Fibroblast of pulmonary artery (primary cell): ENCODE measurements at regions not wholly inside any gene's neighbourhood (a gene's known extent, or its start where the extent isn't known, plus 50 kb on each side); places are given as distances from the start of the nearest gene placed in this dataset.
"Not testable (repeated sequence)": the region's sequence is repeated elsewhere in the genome, so short reads cannot be mapped to it uniquely, and the experiment has no call there.

Experiments
- DNase-seq: peaks from one replicate; pipeline ENCODE4 v3.0.0-alpha.2; 2010; ENCODE audit warnings: low read depth
- H3K4me3 ChIP-seq: replicated peaks from 2 replicates; pipeline ENCODE4 v1.5.1; 2011; ENCODE audit warnings: low read depth, mild to moderate bottlenecking, control low read depth, low read length, moderate library complexity
- CTCF ChIP-seq: IDR thresholded peaks from 2 replicates; pipeline ENCODE4 v1.5.1; 2011; ENCODE audit warnings: mild to moderate bottlenecking, control low read depth, low read length, inconsistent platforms; ENCODE audit errors: missing control alignments

- DNase-seq: no peak
- H3K4me3 ChIP-seq: no peak overlapping the region
- no peak for TF ChIP-seq CTCF
Measured at GRCh38 chr5:114903767-114904166, 265.9 kb downstream of the TRIM36 start.

- TF ChIP-seq CTCF: no peak
- DNase-seq: no peak
- no peak overlapping the region for H3K4me3 ChIP-seq
Measured at GRCh38 chr5:114898602-114899001, 271.1 kb downstream of the TRIM36 start.

- no peak for DNase-seq
- H3K4me3 ChIP-seq: no peak overlapping the region
- TF ChIP-seq CTCF: no peak
Measured at GRCh38 chr5:114883675-114884074, 286.0 kb downstream of the TRIM36 start.

GRCh38 chr5:114859438-114859735 is 310.3 kb downstream of the TRIM36 start:
- H3K4me3 ChIP-seq: no peak overlapping the region
- no peak for DNase-seq
- no peak for TF ChIP-seq CTCF

GRCh38 chr5:114858665-114859437 is 310.9 kb downstream of the TRIM36 start:
- H3K4me3 ChIP-seq: no peak overlapping the region
- TF ChIP-seq CTCF: no peak
- DNase-seq: no peak

- no peak for TF ChIP-seq CTCF
- no peak overlapping the region for H3K4me3 ChIP-seq
- DNase-seq: no peak
Measured at GRCh38 chr5:114857941-114858551, 311.7 kb downstream of the TRIM36 start.

- not testable (repeated sequence) for DNase-seq, H3K4me3 ChIP-seq
Measured at GRCh38 chr5:114844711-114845110, 325.0 kb downstream of the TRIM36 start.
